ENCODE measurements at regions not wholly inside any gene's neighbourhood (a gene's known extent, or its start where the extent isn't known, plus 50 kb on each side); places are given as distances from the start of the nearest gene placed in this dataset.

GRCh38 chr12:83641789-83642188 is 955.1 kb downstream of the TMTC2 start:
- no peak for TF ChIP-seq POLR2AphosphoS5 (IDR thresholded peaks at IDR 0.05; ENCODE audit: low read depth, low read length)
- no peak for TF ChIP-seq REST (IDR thresholded peaks at IDR 0.05; ENCODE audit: insufficient read depth in 1 of 2, low read depth in 2 of 2, low read length in 2 of 2)
- no peak for TF ChIP-seq TAF1 (IDR thresholded peaks at IDR 0.05; ENCODE audit: borderline replicate concordance, insufficient read depth, low read length)

All from PFSK-1 (cell line).